Posterior vena cava (tissue), 2 donors: ENCODE measurements at regions not wholly inside any gene's neighbourhood (a gene's known extent, or its start where the extent isn't known, plus 50 kb on each side); places are given as distances from the start of the nearest gene placed in this dataset.
"Not testable (repeated sequence)": the region's sequence is repeated elsewhere in the genome, so short reads cannot be mapped to it uniquely, and the experiment has no call there.

Experiments used
- DNase-seq: peaks from one replicate; pipeline ENCODE4 v3.0.0-alpha.2; 2020; ENCODE audit warnings: low spot score
- intact Hi-C, 2 donors: fragments of 100-400 bp; cut with DNase I; formaldehyde crosslinking; loops; one replicate each; pipeline versions ENCODE4 v1.14.1 to v1.14.2; 2022 to 2023
- donor health status: DM: yes; HTN: yes; CAD: no.
- donor health status: DM: yes; HTN: yes; CAD: no.

DNA sequence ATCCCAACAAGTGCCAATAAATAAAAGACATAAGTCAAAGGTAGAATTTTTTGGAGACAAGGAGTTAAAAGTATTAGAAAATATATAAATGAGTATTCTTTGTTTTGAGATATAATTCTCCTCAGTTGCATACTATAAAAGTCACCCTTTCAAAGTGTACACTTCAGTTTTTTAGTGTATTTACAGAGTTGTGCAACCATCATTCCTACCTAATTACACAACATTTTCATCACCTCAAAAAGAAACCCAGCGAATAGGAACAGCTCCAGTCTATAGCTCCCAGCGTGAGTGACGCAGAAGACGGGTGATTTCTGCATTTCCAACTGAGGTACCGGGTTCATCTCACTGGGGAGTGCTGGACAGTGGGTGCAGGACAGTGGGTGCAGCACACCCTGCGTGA is 1175.7 kb downstream of the PCDH19 start:
- DNase-seq, intact Hi-C loops: not testable (repeated sequence)

DNA sequence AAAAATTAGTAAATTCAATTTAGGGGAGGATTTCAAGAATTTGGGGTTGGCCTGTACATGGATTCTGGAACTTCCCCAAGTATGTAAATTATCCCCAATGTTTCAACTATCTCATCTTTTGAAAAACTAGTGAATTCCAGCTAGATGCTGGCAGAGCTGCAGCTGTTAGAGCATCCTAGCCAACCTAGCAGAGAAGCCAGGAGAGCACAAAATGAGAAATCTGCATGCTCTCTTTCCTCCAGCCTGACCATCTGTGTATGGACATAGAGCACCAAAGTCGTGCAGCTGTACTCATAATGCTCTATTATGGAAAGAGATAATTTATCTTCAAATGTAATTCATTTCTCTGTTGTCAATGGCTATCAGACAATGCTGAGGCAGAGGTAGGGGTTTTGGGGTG is 1217.7 kb downstream of the PCDH19 start:
- no peak for DNase-seq
- intact Hi-C loops = no loop called here

DNA sequence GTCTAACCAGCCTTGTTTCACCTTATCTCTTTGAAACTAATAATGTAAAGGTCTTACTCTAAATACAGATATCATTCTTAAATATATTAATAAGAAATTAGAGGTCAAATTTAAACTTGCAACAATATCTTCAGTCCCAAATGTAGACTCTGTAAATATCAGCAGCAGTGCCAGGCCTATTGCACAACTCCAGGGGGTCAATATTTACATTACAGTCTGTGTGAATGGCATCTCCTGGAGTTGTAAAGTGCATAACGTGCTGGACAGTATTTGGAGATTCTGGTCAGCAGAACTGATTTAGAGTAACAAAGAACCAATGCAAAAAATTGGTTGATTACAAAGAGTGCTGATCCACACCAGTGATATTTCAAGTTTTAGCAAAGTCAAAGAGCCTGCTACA is 1225.9 kb downstream of the PCDH19 start:
- intact Hi-C loops = no loop called here
- DNase-seq = no peak

DNA sequence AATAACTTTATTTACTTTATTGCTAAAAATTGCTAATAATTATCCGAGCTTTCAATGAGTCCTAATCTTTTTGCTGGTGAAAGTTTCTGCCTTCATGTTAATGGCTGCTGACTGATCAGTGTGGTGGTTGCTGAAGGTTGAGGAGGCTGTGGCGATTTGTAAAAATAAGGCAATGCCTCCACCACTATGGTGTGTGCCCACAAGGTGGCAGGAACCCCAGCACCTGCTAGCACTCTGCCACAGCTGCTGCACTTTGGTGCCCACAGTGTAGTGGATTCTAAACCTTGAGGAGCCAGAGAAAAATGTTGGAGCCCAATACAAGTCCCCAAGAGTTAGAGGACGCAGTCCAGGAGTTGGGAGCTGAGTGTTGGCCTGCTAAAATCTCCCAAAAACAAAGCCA is 1237.1 kb downstream of the PCDH19 start:
- no peak for DNase-seq
- intact Hi-C loops = no loop called here

DNA sequence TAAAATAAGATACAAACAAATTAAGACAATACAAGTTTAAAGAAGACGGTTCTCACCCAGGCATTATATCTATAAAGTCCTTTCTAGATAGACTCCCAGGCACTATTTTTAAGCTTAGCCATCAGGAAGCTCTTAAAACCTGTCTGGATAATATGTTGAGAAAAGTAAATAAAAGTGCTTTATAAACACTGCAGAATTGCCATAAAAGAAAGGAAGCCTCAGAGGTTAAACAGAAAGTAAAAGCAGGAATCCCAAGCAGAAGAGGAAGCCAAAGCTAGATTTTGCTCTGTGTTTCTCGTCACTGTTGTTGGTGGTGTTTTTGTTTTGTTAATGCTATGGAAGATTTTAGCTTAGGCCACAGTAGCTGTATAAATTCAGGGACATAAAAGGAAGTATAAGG is 1267.3 kb downstream of the PCDH19 start:
- no peak for DNase-seq
- intact Hi-C loops = no loop called here

DNA sequence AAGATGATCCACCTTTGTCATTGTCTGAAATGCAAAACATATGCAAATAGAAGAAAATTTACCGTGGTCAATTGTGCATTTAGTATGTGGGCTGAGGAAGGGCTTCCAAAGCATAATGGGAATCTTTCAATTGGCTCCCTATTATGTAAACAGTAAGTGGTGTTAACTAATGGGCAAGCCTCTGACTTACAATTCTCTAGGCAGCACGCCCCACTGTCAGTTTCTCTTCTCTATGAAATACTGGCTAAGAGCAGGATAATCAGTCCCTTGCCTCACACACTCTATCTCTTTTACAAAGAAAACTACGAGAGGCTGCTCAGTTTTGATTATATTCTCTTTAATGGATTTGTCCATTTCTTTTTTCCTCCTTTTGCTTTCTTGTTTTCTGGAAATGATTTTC is 1272.6 kb downstream of the PCDH19 start:
- intact Hi-C loops = no loop called here
- no peak for DNase-seq

DNA sequence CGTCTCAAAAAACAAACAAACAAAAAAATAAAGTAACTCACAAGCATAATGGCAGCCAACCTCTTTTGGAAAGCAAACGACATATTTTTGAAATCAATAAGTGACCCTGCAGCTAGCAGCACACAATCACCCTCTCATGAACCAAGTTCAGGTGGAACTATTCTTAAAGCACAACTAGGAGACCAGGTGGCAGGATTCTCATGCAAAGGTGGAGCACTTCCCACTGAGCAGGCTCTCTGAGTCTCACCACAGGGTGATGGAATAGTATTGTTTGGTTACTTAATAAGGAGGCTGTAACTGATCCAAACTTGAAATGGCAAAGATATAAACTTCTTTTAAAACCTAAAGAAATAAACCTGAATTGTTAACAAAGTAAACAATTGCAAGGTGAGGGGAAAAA is 1293.1 kb downstream of the PCDH19 start:
- intact Hi-C loops = no loop called here
- no peak for DNase-seq

DNA sequence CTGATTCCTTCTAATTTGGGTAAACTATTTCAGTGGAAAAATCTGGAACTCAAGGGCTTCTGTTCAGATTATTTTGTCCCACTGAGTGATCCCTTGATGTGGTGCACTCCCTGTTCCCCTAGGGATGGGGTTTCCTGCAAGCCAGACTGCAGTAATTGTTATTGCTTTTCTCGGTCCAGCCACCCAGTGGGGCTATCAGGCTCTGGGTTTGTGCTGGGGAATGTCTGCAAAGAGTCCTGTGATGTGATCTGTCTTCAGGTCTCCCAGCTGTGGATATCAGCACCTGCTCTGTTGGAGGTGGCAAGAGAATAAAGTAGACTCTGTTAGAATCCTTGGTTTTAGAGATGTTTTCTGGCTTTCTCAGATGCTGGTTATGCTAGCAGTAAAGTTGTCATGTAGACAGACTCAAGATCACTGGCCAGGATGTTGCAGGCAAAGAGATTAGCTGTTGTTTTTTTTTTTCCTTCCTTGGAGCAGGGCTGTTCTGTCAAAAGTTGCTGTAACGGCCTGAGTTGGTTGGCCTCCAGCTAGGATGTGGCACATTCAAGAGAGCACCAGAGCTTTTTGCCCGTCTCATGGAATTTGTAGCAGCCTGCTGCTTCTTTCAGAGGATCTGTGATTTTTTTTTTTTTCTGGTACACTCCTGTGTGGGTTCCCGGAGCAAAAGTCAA is 1314.0 kb downstream of the PCDH19 start:
- no peak for DNase-seq
- intact Hi-C loops = no loop called here

DNA sequence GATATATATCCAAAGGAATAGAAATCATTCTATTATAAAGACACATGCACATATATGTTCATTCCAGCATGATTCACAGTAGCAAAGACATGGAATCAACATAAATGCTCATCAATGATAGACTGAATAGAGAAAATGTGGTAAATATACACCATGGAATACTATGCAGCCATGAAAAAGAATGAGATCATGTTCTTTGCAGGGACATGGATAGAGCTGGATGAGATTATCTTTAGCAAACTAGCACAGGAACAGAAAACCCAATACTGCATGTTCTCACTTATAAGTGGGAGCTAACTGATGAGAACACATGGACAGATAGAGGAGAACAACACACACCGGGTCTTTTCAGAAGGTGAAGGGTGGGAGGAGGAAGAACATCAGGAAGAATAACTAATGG is 1318.6 kb downstream of the PCDH19 start:
- no peak for DNase-seq
- intact Hi-C loops = no loop called here

DNA sequence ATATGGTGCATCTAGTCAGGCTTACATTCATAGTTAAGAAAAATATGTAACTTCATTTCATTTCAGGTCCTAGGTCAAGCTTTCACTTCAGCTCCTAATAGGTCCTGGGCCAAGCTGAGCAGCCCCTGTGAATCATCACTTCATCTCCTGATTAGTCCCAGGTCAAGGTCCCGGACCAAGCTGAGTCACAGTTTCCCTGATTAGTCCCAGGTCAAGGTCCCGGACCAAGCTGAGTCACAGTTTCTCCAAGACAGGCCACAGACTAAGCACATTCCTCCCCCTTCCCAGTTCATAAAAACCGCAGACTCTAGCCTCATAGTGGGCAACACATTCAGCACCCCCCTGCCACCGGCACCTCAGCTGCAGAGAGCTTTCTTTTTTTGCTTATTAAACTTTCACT is 1331.8 kb downstream of the PCDH19 start:
- DNase-seq = peak; percentile 50
- intact Hi-C loops = no loop called here

DNA sequence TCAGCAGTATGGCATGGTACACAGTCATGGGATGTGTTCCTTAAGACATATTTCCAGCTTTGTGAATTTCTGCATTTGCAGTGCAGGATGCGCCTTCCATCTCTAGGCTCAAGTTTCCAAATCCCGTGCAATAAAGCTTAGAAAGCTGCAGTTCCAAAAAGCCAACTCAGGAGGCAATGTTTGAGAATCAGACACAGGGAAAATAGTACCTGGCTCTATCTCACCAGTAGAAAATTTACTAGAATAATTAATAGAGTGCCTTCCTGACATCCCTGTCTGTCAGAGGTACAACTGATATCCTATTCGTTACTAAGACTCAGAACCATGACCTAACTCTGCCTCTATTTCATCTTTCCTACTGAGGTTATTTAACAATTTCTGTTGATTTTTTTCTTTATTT is 1333.0 kb downstream of the PCDH19 start:
- DNase-seq = no peak
- intact Hi-C loops = no loop called here

DNA sequence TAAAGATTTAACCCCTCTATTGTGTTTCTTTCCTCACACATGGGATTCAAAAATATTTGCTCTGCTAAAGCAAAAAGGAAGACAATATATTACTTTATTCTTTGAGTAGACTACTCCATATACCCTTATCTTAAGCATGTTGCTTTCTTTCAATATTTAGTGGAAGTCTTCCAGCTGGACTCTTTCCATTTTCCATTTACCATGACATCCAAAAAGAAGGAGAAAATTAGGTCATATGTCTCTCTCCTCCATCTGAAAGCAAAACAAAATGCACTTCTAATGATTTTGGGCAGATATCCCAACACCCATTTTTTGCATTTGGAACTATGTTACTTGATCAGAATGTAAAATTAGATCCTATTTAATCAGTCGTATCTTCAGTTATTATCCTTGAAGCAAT is 1336.5 kb downstream of the PCDH19 start:
- intact Hi-C loops = no loop called here
- DNase-seq = no peak

DNA sequence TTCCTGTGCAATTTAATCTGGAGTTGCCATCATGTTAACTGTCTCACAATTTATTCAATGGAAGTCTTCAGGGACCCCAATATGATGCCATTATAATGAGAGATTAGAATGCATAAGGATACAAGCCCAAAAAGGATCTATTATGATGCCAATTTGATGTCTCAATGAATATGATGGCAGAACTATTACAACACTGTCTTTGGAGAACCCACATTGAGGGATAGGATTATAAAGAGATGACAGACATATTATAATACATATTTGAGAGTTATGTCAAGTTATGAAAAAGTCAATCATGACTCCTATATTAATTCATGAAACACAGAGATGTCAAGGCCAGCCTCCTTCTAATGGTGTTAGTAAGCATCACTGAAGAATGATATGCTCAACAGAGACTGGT is 1358.4 kb downstream of the PCDH19 start:
- intact Hi-C loops = no loop called here

DNA sequence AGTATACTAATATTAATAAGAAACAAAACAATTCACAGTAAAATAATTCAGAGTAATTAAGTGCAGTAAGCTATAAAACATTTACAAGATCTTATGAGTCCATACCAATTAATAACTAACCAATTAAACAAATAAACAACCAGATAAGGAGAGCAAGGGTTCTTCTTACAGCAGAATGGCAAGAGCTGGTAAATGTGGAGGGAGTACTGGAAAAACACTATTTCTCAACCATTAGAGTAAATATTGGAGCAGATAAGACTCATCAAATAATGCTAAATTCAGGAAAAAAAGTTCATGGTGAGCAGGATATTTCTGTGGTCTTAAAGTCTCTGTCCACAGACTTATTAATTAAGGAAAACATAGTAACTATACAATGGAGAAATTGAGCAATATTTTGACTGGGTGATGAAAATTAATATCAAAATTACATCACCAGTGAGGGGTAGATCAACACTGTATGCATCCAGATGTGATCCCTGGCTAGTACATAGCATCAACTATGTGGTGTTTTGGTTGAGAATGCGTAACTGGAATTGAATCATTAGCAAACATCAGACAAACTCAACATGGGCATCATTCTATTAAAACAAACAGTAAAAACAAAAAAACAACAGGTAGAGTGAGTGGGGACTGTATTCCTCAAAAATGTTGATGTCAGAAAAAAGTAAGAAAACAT is 1376.7 kb downstream of the PCDH19 start:
- DNase-seq = no peak
- intact Hi-C loops = loop anchor here in 1 of 2 donors (10.0 kb wide), 1 partner anchor 1639 kb away; no protein-coding TSS in a partner anchor

More for the DNA sequence above, 1358.4 kb downstream of the PCDH19 start:
- DNase-seq = no peak

DNA sequence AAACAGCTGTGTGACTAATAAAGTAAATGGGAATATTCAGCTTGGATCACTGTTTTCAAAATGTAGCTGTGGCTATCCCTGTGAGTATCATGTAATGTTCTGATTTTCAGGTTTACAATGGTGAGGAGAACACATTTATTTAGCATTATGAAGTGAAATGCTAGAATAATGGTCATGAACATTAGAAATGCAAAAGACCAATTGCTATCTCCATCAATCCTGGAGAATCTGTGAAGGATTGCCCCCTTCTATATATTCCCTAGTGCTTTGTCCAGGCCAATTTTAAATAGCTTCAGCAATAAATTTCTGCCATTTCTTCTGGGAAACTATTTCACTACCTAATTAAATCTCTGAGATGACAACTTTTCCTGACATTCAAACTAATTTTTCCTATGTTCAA is 1399.1 kb downstream of the PCDH19 start:
- DNase-seq = no peak
- intact Hi-C loops = no loop called here

DNA sequence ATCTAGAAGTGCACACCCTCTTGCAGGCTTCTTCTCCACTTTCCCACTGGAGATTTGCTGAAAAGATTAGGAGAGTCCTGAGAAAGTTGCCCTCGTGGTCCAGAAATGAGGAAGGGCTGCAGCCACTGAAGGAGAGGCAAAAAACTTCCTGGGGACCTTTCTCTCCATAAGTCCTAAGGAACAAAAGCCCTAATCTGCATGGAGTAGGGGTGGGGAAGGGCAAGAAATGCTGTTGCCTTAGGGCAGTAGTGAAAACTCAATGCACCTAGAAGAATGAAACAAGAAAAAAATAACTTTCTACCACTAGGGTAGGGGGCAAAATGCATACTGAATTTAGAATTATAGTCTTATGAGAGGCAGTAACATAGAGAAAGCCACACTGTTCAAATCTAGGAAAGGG is 1408.8 kb downstream of the PCDH19 start:
- DNase-seq = no peak
- intact Hi-C loops = no loop called here

DNA sequence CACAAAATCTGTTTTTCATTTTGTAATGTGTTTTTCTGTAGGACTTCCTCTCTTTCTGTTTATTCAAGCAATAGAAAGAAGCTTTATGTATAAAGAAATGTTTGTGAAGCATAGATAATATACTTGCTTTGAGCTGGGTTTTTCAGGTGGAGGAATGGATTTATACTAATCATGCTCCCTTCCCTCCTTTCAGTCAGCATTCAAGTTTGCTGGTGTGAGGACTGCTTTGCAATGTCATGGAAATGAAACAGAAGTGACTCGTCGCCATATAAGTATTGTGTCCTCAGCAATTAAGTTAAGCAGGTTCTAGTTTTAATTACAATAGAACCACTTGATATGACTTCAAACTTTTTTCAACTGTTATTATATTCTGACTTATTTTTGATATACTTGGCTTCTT is 1447.1 kb downstream of the PCDH19 start:
- intact Hi-C loops = no loop called here

DNA sequence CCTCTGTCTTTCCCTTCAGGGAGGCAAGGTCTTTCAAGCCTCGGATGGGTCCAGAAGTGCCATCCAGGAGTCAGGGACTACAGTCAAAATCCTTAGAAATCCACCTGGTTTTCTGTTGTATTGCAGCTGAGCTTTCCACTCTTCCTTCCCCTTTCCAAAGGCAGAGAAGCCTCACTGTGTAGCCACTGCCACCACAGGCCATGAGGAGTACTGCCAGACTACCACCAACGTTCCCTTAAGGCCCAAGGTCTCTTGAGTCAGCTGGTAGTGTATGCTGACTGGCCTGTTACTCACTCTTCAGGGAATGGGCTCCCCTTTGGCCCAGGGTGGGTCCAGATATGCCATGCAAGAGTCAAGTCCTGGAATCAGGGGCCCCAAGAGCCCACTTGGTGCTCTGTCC is 1454.1 kb downstream of the PCDH19 start:
- no peak for DNase-seq
- intact Hi-C loops = no loop called here

More for the DNA sequence above, 1447.1 kb downstream of the PCDH19 start:
- DNase-seq = no peak

DNA sequence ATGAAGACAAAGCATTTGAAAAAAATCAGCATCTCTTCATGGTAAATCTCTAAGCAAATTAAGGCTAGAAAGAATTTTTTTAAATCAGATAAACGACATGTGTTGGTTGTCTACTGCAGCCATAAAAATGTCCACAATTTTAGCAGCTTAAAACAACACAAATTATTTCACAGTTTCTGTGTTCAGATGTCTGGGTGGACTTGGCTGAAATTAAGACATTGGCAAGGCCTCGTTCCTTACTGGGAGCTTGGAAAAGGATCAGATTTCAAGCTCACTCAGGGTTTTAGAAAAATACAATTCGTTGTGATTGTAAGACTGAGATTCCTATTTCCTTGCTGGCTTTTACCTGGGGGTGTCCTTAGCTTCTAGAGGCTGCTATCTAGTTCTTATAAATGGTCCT is 1470.6 kb downstream of the PCDH19 start:
- no peak for DNase-seq
- intact Hi-C loops = no loop called here

DNA sequence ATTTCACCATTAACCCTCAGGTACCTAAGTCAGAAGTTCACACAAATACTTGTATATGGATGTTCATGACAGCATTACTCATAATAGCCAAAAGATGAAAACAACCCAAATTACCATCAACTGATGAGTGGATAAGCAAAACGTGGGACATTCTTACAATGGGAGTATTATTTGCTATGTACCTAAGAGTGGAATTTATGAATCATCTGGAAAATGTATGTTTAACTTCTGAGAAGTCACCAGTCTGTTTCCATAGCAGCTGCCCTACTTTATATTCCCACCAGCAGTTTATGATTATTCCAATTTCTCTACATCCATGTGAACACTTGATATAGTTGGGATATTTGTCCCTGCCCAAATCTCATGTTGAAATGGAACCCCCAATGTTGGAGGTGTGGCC is 1478.9 kb downstream of the PCDH19 start:
- intact Hi-C loops = no loop called here
- no peak for DNase-seq

DNA sequence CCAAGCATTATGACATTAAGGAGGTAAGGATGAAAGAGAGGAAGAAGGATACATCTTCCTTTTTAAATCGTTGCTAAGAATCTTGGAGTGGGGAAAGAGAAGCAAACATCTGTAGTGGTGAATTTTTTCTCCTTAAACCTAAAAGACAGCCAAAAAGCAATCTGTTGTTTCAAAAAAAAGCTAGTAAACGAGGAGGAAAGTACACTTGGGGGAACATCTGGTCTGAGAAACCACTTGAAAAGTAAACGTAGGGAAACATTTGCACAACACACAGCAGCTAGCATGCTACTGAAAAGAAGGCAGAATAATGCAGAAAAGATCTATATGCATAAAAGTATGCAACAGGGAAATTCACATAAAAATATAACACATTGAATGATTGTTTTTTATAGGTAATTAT is 1485.6 kb downstream of the PCDH19 start:
- DNase-seq = no peak
- intact Hi-C loops = no loop called here
